DND-41 (cell line): ENCODE measurements at regions not wholly inside any gene's neighbourhood (a gene's known extent, or its start where the extent isn't known, plus 50 kb on each side); places are given as distances from the start of the nearest gene placed in this dataset.

Source experiments
- ATAC-seq: fragments of 200-7000 bp; cut with Tn5 transposase; 3 replicates; pipeline ENCODE4 v1.9.1; 2021; ENCODE audit warnings: low read depth; ENCODE audit not compliant: insufficient read depth
- DNase-seq: peaks from one replicate; pipeline ENCODE4 v3.0.0-alpha.2; 2020
- H2AFZ ChIP-seq: 2 replicates; pipeline ENCODE4 v1.6.0; 2012; ENCODE audit warnings: low read depth, low read length
- H3K27ac ChIP-seq: 2 replicates; pipeline ENCODE4 v1.5.1; 2012; ENCODE audit warnings: low read length, inconsistent platforms
- H3K27me3 ChIP-seq: fragments of 200-600 bp; sonication (generic); 2 replicates; pipeline ENCODE4 v1.6.0; 2012; ENCODE audit warnings: low read length, mild to moderate bottlenecking, inconsistent platforms; ENCODE audit not compliant: insufficient read depth, poor library complexity
- H3K36me3 ChIP-seq: 2 replicates; pipeline ENCODE4 v1.5.1; 2012; ENCODE audit warnings: low read length, inconsistent platforms; ENCODE audit not compliant: insufficient read depth
- H3K4me1 ChIP-seq: 2 replicates; pipeline ENCODE4 v1.5.1; 2012; ENCODE audit warnings: mild to moderate bottlenecking, low read length; ENCODE audit not compliant: insufficient read depth
- H3K4me2 ChIP-seq: 2 replicates; pipeline ENCODE4 v1.6.0; 2012; ENCODE audit warnings: mild to moderate bottlenecking, moderate library complexity, low read length, inconsistent platforms; ENCODE audit not compliant: insufficient read depth
- H3K4me3 ChIP-seq, 2 experiments: fragments of 200-600 bp in 1 of 2; shearing (Covaris generic) in 1 of 2; 2 replicates each; pipeline ENCODE4 v1.5.1; 2012 to 2016; ENCODE audit warnings: inconsistent platforms in 2 of 2, low read length in 2 of 2, mild to moderate bottlenecking in 2 of 2, low read depth in 1 of 2, moderate library complexity in 1 of 2
- H3K79me2 ChIP-seq: 2 replicates; pipeline ENCODE4 v1.6.0; 2012; ENCODE audit warnings: low read length, inconsistent platforms; ENCODE audit not compliant: insufficient read depth
- H3K9ac ChIP-seq: 2 replicates; pipeline ENCODE4 v1.6.0; 2012; ENCODE audit warnings: low read depth, mild to moderate bottlenecking, inconsistent platforms, low read length, moderate library complexity
- H3K9me3 ChIP-seq: 2 replicates; pipeline ENCODE4 v1.5.1; 2012; ENCODE audit warnings: low read length, moderate library complexity, mild to moderate bottlenecking, inconsistent platforms; ENCODE audit not compliant: insufficient read depth, severe bottlenecking
- H4K20me1 ChIP-seq: 2 replicates; pipeline ENCODE4 v1.6.0; 2012; ENCODE audit warnings: low read length; ENCODE audit not compliant: insufficient read depth
- CTCF ChIP-seq: IDR thresholded peaks from 2 replicates; pipeline ENCODE4 v1.5.1; 2012; ENCODE audit warnings: borderline replicate concordance, low read length, moderate library complexity, mild to moderate bottlenecking; ENCODE audit not compliant: poor library complexity, severe bottlenecking; ENCODE audit errors: extremely low read depth
- EZH2 ChIP-seq: IDR thresholded peaks from 3 replicates; pipeline ENCODE4 v1.6.1; 2012; ENCODE audit warnings: borderline replicate concordance, low read depth, mild to moderate bottlenecking, moderate library complexity, low read length, inconsistent platforms; ENCODE audit not compliant: severe bottlenecking

DNA sequence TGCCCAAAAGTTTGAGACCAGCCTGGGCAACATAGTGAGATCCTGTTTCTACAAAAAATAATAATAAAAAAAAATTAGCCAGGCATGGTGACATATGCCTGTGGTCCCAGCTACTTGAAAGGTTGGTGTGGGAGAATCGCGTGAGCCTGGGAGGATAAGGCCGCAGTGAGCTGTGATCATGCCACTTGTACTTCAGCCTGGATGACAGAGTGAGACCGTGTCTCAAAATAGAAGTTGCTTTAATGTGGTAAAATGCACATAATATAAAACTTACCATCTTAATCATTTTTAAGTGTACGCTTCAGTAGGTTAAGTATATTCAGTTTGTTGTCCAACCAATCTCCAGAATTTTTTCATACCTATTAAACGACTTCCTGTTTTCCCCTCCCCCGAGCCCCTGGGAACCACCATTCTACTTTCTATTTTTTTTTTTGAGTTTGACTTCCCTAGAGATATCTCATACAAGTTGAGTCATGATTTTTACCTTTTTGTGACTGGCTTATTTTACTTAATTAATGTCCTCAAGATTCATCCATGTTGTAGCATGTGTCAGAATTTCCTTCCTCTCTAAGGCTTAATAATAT lies 120.1 kb upstream of the POC5 start:
- Histone ChIP-seq H3K36me3 (no peaks in the 10 kb centered on the region), H3K4me1 (no peaks in the 10 kb centered on the region), H2AFZ (no peak overlapping the region), H3K27me3 (no peaks in the 10 kb centered on the region), H3K9me3 (no peaks in the 10 kb centered on the region), H3K9ac (no peak overlapping the region), H3K79me2 (no peaks in the 10 kb centered on the region), H3K4me2 (no peak overlapping the region), H4K20me1 (no peaks in the 10 kb centered on the region), H3K27ac (no peak overlapping the region), H3K4me3 (no peak overlapping the region)
- no peak for DNase-seq
- ATAC-seq = no peak
- no peak for TF ChIP-seq CTCF
- no peak for TF ChIP-seq EZH2

- Histone ChIP-seq H4K20me1 (no peaks in the 10 kb centered on the region), H3K36me3 (no peaks in the 10 kb centered on the region), H3K4me2 (no peak overlapping the region), H3K27ac (no peak overlapping the region), H3K4me3 (no peak overlapping the region), H2AFZ (no peak overlapping the region), H3K27me3 (no peaks in the 10 kb centered on the region), H3K79me2 (no peaks in the 10 kb centered on the region), H3K9ac (no peak overlapping the region), H3K9me3 (no peaks in the 10 kb centered on the region), H3K4me1 (no peaks in the 10 kb centered on the region)
- TF ChIP-seq EZH2 (no peak), CTCF (no peak)
- no peak for DNase-seq
- ATAC-seq = no peak
Measured at GRCh38 chr5:75831561-75831960, 114.3 kb upstream of the POC5 start.

GRCh38 chr5:75828029-75828428 lies 110.8 kb upstream of the POC5 start:
- TF ChIP-seq CTCF (no peak), EZH2 (no peak)
- H3K27me3 ChIP-seq = no peaks in the 10 kb centered on the region
- ATAC-seq = no peak
- H3K4me1 ChIP-seq = no peaks in the 10 kb centered on the region
- no peak overlapping the region for H3K27ac ChIP-seq
- no peaks in the 10 kb centered on the region for H3K9me3 ChIP-seq
- H3K79me2 ChIP-seq = no peaks in the 10 kb centered on the region
- H3K4me2 ChIP-seq = no peak overlapping the region
- no peak overlapping the region for H2AFZ ChIP-seq
- H3K4me3 ChIP-seq = no peak overlapping the region
- H4K20me1 ChIP-seq = no peaks in the 10 kb centered on the region
- no peaks in the 10 kb centered on the region for H3K36me3 ChIP-seq
- no peak for DNase-seq
- no peak overlapping the region for H3K9ac ChIP-seq

DNA sequence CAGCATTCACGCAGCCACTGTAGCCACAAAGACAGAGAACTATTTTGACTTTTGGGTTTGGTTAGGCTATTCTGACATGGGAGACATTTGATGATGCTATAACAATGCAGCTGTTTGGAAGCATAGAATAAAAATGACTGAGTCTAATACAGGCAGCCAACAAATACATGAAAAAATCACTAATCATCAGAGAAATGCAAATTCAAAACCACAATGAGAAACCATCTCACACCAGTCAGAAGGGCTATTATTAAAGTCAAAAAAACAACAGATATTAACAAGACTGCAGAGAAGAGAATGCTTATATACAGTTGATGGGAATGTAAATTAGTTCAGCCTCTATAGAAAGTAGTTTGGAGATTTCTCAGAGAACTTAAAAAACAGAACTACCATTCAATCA lies 107.1 kb upstream of the POC5 start:
- Histone ChIP-seq H2AFZ (no peak overlapping the region), H3K4me1 (no peaks in the 10 kb centered on the region), H3K27ac (no peak overlapping the region), H3K9me3 (no peaks in the 10 kb centered on the region), H3K9ac (no peak overlapping the region), H3K79me2 (no peaks in the 10 kb centered on the region), H3K4me2 (no peak overlapping the region), H3K36me3 (no peaks in the 10 kb centered on the region), H3K27me3 (no peaks in the 10 kb centered on the region), H3K4me3 (no peak overlapping the region), H4K20me1 (no peaks in the 10 kb centered on the region)
- DNase-seq (no peak), ATAC-seq (no peak)
- TF ChIP-seq CTCF (no peak), EZH2 (no peak)
